Dedifferentiated amniotic fluid mesenchymal stem cell (primary cell): ENCODE measurements at regions not wholly inside any gene's neighbourhood (a gene's known extent, or its start where the extent isn't known, plus 50 kb on each side); places are given as distances from the start of the nearest gene placed in this dataset.
"Not testable (repeated sequence)": the region's sequence is repeated elsewhere in the genome, so short reads cannot be mapped to it uniquely, and the experiment has no call there.

Experiments
- DNase-seq: peaks from one replicate; pipeline ENCODE4 v3.0.0-alpha.2; 2016; ENCODE audit errors: extremely low spot score

DNA sequence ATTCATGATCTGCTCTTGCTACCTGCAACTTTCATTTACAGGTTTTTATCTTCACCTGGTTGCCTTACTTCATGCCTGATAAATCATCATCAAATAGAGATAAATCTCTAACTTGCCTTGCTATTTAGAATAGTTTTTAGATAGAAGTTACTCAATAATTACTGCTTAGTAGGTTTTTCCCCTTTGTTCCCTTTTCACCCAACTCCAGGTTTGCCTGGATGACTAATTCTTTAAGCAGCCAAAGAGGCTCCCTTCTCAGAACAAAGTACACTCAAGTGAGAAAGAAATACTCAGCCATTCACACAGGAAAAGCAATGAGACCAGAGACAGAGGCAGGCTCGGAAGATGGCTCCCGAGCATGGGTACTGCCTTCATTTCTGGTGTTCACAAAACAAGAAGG is 268.1 kb upstream of the CRBN start:
- DNase-seq, result no peak

- DNase-seq, result no peak
These were observed 266.8 kb upstream of the CRBN start for GRCh38 chr3:3446251-3446650.

GRCh38 chr3:3443482-3443881 is 264.0 kb upstream of the CRBN start:
- no peak for DNase-seq

DNA sequence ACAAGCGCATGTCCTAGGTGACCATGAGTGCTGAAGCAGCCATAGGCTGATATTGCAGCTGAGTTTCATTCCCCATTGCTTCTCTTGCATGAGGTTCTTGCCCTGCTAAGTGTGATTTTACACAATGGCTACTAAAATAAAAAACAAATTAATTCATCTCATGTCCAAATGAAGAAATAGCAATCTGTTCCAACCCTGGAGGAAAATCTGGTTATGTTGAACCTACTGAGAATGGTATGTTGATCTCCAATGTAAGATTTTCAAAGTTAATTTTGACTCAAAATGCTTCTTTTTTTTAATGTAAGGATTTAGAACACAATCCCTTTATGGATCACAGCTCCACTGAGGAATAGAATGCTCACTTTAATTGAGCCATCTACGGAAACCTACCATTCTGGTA is 254.2 kb upstream of the CRBN start:
- DNase-seq, result no peak

DNA sequence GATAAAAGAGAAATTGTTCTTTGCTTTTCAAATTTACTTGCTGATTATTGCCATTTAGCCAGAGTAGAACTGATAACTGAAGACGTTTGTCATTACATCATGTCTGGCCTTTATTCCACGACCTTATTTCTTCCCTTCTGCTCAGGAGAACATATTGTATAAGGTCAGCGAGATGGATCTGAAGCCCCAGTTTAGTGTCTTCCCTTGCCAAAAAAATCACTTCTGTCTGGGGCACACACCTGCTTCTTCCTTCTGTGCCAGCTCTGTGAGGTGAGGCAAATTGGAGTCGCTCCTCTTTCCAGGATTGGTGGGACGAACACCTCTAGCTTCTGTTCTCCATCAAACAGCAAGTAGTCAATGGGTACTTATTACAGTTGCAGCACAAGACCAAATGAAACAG is 250.3 kb upstream of the CRBN start:
- no peak for DNase-seq

DNA sequence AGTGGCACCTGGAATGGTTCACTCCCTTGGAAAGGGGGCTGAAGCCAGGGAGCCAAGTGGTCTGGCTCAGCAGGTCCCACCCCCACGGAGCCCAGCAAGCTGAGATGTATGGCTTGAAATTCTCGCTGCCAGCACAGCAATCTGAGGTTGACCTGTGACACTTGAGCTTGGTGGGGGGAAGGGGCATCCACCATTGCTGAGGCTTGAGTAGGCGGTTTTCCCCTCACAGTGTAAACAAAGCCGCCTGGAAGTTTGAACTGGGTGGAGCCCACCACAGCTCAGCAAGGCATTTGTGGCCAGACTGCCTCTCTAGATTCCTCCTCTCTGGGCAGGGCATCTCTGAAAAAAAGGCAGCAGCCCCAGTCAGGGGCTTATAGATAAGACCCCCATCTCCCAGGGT is 228.2 kb upstream of the CRBN start:
- DNase-seq, result not testable (repeated sequence)

GRCh38 chr3:3405131-3405530 is 225.6 kb upstream of the CRBN start:
- DNase-seq, result no peak

GRCh38 chr3:3403700-3404099 is 224.2 kb upstream of the CRBN start:
- no peak for DNase-seq

DNA sequence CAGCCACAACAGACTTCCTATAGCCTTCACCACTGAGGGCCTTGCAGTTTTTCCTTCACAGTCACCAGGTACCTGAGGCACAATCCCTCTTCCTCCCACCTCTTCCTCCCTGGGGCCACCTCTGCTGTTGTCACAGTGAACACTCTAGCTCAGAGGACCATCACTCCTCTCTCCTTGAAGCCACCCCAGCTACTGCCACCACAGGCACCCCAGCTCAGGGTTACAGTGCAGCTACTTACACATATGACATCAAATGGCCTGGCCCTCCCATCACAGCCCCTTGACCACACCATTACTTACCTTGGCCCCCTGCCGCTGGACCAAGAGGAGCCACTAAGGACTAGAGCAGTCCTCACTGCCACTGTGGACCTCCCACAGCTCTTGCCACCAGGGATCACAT is 213.5 kb upstream of the CRBN start:
- DNase-seq, result no peak

DNA sequence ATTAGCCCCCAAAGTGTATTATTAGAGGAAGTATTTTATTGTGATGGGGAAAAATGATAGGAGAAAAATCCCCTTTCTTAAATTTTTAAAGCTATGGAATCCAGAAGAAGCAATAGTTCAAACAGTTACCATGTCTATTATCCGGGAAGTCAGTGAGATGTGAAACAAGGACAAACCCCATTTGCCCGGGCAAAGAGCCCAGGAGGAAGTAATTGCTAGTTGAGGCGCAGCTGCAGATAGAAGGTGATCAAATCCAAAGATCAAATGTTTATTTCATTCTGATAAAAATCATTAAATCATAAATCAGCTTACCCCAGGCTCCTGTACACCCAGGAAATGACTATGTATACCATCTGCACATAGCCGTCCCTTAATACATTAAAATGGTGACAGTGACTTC is 204.0 kb upstream of the CRBN start:
- DNase-seq, result no peak

DNA sequence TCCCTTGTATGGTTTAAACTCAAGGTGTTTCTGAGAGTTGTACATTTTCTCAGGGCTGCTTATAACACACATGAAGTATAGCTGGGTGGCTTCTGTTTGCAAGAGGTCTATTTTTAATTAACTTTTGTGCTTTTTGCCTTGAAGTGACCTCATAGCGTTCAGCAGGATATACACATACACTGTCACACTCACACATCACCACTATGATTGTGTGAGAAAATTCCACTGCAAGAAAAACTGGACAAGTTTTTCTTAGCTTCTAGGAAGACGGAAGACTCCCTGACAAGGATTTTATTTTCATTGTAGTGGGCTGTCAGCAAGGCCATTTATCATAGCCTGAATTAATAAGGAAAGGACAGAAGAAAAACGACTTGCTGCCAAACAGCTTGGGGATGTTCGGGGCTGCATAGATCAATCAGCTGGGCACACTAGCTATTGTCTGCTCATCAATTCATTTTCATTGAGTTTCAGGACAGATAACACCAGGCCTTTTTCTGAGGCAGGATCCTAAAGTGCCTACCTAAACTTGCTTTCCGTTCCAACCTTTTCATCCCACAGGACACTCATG is 192.8 kb upstream of the CRBN start:
- DNase-seq, result no peak

DNA sequence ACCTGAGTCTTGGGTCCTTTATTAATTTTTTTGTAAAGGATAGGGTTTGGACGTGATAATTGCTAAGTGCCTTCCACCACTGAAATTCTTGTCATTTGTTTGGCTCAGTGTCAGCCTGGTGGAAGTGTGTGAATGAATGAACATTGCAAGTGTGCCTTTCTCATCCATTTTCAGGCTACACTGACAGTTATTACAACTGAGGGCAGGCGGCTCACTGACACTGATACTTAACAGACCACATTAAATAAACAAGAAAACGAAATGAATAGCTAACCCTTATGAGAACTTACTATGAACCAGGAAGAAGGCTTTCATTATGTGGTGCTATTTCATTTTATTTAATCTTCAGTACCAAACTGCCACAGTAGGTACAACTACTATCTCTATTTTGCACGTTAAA is 188.8 kb upstream of the CRBN start:
- DNase-seq, result no peak

DNA sequence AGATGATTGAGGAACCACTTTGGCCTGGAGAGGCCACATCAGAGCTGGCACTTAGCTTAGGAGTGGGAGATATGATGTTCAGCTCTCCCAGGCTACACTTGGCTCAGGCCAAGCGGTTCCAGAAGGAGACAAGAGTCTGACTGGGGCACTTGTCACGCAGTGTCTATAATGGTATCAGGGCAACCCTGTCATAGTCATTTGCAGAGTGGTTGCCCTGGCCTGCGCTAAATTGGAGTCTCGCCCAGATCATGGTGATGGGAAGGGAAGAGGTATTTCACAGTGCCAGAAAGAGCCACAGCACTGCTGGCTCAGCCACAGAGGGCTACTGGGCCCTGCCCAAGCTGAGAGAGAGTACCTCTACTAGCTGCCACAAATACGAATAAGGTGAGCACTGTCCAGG is 186.9 kb upstream of the CRBN start:
- DNase-seq, result no peak

- no peak for DNase-seq
These were observed 186.2 kb upstream of the CRBN start for GRCh38 chr3:3365716-3366115.

DNA sequence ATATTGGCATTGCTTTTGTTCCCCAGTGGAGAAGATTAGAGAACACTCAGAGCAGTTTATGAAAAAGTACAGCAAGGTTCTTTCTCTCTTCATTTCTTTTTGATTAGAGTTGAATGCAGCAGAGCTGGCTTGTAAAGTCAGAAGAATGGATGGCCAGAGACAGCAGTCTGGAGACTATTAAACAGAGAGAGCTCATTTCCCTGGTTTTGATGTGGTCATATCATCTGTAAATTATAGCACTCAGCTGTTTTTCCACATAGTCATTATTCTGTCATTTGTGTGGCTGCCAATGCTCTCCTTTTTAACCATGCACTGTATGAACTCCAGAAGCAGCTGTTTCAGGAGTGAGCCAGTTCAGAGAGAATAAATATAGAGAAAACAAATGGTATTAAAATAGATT is 177.4 kb upstream of the CRBN start:
- DNase-seq, result no peak

GRCh38 chr3:3355442-3355841 is 176.0 kb upstream of the CRBN start:
- no peak for DNase-seq

DNA sequence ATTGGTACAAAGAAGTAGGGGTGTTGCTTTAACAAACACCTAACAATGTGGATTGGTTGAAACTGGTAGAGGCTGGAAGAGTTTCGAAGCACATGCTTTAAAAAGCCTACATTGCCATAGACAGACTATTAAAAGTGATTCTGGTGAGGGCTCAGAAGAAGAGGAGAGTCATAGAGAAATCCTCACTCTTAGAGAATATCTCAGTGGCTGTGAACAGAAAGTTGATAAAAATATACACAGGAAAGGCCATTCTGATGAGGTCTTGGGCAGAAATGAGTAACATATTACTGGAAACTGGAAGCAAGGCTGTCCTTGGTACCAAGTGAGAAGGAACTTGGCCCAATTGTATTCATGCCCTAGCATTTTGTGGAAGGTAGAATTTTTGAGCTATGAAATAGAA is 173.7 kb upstream of the CRBN start:
- no peak for DNase-seq

- no peak for DNase-seq
These were observed 171.7 kb upstream of the CRBN start for GRCh38 chr3:3351226-3351625.

- not testable (repeated sequence) for DNase-seq
These were observed 167.6 kb upstream of the CRBN start for GRCh38 chr3:3347056-3347455.

GRCh38 chr3:3346556-3346955 is 167.1 kb upstream of the CRBN start:
- DNase-seq, result no peak

GRCh38 chr3:3342141-3342540 is 162.7 kb upstream of the CRBN start:
- no peak for DNase-seq

DNA sequence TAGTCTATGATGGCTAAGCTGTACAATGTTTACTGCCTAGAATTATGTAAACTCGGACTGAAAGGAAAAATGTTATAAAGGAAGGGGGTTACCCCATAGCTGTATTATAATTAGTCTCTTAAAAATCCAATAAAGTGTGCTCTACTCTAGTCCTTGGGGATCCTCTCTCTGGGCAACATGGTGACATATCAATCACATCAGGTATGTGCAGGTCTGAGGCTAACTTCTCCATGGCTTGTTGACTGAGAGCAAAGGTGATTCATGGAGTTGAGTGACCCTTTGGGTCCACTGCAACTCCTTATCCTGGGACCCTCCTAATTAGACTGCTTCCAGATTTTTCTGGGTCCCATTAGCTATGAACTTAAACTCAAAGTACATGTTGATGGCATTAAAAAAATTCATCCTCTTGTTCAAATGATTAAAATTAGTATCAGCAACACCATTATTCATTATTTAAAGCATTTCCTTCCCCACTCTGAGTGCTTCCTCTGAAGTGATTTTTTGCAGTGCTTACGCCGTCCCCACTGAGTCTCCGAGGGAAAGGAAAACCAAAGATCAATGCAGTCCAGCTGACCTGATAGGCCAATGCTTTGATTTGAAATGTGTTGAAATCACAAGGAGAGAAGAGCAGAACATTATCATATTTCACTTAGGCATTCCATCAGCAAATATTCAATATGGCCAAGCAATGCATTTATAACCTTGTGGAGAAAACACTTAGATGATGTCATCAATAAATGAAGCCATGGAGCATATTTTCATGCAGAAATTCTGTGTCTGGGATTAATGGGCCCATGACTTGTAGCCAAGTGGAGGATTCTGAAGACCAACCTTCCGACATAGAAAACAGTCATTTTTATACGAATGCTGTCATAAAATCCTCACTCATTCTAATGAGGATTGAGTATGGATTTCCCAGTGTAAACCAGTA is 161.7 kb upstream of the CRBN start:
- no peak for DNase-seq

- no peak for DNase-seq
These were observed 161.0 kb upstream of the CRBN start for GRCh38 chr3:3340526-3340925.

GRCh38 chr3:3335903-3336302 is 156.4 kb upstream of the CRBN start:
- DNase-seq, result no peak
